Limb (tissue), 2 donors: ENCODE measurements at regions not wholly inside any gene's neighbourhood (a gene's known extent, or its start where the extent isn't known, plus 50 kb on each side); places are given as distances from the start of the nearest gene placed in this dataset.
"Not testable (repeated sequence)": the region's sequence is repeated elsewhere in the genome, so short reads cannot be mapped to it uniquely, and the experiment has no call there.

Source experiments
- DNase-seq, 2 donors: peaks; one replicate each; pipeline ENCODE4 v3.0.0-alpha.2; 2016; ENCODE audit errors: extremely low spot score in 2 of 2

DNA sequence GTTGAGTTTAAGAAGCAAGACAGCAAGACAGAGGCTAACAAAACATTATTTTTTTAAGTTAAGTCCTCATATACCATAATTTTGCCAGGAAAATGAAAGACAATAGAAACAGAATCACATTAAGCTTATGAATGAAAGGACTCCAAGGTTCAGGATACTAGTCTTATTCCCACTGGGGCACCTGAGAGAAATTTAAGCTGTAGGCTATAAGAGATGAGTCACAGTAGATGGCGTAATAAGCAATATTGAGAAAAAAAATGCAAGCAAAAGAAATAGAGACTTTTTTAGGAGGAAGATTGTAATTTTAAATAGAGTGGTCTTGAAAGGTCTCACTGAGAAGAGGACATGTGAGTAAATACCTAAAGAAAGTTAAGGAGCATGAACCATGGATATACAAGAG lies 57.1 kb upstream of the KIF2B start:
- DNase-seq, result no peak

DNA sequence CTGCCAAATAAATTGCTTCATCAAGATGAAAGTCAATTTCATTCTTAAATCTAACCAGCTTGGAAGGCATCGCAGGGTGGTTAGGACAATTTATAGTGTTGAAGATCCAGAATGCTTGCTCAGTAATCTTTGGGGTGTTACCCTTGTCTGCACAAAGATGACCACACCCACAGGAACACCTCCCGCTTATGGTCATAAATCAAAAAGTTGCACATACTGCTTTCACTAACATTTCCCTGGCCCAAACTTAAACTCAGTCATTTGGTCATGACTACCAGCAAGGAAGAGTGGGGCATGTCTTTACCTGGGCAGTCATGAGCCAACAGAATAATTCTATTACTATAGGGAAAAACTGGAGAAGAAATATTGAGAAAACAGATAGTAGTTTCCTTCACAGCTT lies 57.6 kb upstream of the KIF2B start:
- DNase-seq, result no peak

DNA sequence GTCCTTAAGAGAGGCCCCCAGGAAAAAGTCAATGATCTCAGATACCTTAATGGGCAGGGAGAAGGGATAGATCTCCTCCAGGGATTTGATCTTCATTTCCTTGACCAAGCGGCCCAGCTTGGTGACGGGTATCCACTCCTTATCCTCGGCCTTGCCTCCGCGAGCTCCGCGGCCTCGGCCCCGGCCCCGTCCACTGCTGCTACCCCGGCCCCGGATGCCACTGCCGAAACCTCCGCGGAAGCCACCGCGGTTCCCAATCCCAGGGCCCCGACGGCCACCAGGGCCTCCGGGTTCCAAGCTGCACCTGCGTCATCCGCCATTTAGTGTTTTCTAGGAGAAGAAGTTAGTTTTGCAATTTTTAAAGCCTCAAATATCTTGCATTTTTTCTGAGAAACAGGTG lies 65.2 kb upstream of the KIF2B start:
- DNase-seq, result no peak

DNA sequence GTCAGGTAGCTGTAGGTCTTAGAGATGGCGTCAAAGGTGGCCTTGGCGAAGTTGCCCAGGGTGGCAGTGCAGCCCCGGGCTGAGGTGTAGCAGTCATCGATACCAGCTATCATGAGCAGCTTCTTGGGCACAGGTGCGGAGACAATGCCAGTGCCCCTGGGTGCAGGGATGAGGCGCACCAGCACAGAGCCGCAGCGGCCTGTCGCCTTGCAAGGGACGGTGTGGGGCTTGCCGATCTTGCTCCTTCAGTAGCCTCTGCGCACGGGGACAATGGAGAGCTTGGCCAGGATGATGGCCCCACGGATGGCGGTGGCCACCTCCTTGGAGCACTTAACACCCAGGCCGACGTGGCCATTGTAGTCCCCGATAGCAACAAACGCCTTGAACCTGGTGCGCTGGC lies 65.6 kb upstream of the KIF2B start:
- DNase-seq, result not testable (repeated sequence)

DNA sequence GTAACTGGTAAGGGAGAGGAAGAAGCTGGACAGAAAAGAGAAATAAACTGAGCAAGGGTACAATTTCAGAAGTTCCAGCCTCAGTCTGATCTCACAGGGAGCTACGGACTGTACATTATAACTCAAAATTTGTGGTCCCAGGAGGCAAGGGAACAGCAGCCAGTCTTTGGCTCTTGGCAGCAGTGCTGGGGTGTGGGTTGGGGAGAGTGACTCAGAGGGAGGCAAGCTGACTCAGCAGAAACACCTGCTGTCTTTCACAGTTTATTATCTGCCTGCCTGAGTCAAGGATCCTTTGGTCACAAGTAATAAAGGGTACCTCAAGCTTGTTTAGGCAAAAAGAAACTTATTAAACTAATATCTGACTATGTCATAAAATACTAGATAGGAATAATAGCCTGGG lies 73.5 kb upstream of the KIF2B start:
- no peak for DNase-seq

DNA sequence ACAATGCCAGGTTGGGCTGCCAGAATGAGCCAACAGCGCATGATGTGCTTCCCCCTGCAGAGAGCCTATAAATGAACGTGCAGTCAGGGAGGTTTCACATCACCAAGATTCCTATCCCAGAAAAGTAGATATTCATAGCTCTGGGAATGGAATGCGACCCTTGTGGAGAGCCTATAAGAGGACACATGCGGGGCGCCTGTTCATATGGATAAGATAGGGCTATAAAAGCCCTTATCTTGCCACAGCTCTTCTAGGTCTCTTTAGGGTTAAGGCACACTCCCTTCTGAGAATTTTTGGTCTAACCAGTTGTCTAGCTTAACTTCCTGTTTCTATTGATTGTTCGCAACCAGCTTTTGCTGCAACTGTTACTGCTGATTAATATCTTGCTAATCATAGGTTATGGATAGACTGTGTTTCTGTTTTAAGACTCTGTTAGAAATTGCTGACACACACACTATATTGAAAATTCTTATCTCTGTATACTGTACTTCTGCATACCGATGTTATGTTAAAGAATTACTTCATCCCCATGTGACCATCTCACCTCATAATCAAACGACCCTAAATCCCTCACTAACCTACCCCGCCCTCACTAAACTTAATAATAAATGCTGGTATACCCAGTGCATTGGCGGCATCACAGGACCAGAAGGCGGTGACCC lies 74.4 kb upstream of the KIF2B start:
- not testable (repeated sequence) for DNase-seq

DNA sequence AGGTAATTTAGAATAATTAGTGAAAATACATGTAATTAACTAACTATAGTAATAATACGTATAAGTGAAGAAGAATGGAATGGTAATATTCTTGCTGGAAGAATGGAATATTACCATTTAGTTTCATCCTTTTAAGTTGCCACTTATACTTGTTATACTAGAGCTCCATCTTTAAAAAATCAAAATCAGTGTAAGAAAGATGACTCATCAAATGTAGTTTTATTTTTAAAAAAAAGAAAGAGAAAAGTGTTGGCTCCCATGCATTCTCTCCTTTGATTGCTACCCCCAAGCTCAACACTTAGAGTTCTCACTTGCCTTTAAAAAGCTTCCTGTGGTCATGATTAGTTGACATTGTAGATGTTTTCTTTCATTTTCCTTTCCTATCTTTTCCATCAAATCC lies 82.4 kb upstream of the KIF2B start:
- no peak for DNase-seq

DNA sequence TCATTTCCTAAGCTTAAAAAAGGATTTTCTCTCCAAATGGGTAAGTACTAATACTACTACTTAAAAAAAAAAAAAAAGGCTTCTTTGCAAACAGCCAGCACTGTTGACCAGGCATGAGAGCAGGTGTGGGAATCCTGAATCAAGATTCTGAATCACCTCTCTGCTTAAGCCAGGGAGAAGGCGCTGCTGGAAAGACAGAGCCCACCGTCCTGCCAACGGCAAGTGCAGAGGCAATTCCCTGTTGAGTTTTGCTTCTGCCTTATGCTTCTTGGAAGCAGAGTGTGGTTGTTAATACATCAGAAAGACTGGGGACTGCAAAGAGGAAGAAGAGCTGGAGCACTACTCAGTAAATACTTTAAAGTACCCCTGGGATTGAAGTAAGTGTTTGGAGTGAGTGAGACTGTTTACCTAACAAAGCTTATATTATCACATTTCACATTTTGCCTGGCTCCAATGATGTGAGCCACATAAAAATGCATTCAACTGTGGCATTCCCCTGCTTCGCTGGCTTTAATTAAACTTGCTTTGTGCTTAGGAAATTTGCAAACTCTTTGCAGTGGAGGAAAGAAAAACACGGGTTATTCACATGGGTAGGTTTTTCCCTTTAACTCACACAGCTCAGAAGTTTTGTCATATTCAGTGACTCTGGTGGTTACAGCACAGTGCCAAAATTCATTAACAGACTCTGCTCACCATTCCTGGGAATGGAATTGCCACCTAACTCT lies 86.0 kb upstream of the KIF2B start:
- no peak for DNase-seq

DNA sequence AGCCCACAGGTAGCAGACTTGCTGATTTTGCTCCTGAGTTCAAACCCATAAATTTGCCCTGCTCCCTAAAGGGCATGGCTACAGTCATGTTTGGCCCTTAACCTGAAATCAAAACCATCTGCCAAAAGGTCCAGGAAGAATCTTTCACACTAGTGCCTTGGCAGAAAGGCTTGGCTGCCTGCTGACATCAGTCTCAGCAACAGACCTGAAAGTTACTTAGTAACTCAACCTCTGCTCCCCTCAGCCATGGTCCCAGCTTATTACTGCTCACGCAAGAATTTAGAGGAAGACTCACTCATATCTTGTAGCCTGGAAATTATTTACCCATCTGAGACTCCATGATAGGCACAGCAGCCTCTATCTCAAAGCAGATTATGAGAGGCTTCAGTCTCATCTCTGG lies 98.0 kb upstream of the KIF2B start:
- DNase-seq, result no peak

DNA sequence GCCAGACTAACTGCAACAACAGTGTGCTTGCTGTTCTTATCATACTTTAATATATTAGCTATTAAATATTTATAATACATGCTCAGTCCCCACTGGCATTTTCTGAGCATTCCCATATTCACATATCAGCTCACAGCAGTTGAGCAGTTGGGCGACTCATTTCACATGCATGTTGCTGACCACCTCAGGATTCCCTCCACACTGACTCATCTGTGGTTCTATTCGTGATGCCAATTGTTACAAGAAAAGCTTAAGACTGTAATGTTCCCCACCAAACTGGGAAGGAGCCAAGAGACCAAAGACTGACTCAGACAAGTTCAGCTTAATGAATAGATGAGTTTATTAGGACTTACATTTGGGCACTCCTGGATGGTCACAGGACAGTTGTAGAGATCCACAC lies 100.3 kb upstream of the KIF2B start:
- no peak for DNase-seq

DNA sequence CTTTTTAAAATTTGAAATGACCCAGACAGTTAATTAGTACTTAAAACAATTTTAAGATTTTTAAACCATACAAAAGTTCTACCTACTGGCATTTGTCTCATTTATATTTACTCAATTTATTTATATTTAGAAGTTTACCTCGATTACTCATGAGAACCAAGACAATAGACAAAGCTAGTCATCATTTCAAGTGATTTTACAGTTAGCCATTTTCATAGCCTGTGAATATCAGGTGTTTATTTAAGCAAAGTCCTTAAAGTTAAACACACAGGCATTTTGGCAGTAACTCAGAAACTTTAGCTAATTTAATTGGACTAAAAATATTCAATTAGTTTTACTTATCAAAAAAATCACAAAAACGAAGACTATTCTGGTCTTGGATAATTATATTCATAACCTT lies 101.6 kb upstream of the KIF2B start:
- no peak for DNase-seq

DNA sequence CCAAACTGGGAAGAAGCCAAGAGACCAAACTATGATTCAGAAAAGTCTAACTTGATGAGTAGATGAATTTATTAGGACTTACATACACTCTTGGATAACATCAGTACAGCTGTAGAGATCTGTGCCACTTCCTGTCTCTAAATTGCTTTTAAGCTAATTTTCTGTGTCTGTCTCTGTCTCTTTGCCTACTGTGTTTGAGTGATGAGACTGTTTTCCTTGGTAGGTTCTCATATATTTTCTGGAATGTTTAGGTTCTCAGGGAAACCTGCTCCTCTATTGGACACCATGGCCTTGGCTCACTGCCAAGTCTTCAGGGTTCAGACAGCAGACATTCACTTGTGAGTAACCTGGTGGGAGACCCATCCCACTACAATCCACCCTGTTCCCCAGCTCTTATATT lies 103.5 kb upstream of the KIF2B start:
- DNase-seq, result no peak

DNA sequence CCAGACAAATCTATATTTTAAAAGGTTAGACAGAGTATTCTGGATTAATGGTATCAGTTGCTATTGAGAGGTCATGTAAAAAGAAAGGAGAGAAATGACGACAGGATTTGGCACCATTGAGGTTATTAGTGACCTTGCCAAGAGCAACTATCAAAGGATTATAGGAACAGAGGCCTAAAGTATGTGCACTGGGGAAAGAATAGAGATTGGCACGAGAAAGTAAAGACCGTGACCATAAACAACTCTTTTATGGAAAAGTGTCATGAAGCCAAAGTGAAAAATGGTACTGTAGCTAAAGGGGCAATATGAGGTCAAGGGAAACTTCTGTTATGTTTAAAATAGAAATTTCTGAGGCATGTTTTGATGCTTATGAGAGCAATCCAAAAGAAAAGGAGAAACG lies 115.2 kb upstream of the KIF2B start:
- DNase-seq, result peak in 1 of 2 donors; percentile 2

DNA sequence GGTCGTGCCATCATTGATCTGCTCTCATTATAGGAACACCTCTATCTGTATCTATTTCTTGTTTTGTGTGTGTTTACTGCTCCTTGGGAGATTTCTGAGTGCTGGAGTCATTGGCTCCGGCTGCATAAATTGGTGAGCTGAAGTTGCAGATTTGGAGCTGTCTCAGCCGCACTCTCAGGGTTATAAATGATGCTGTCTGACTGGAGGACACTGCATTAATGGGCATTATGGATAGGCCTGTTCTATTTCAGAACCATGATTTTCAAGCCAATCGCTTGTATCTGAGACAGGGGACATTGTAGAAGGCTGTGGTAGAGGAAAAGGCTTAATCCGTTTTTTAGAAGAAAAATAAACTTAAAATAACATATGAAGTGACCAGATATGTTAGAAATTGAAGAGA lies 126.4 kb upstream of the KIF2B start:
- DNase-seq, result no peak

DNA sequence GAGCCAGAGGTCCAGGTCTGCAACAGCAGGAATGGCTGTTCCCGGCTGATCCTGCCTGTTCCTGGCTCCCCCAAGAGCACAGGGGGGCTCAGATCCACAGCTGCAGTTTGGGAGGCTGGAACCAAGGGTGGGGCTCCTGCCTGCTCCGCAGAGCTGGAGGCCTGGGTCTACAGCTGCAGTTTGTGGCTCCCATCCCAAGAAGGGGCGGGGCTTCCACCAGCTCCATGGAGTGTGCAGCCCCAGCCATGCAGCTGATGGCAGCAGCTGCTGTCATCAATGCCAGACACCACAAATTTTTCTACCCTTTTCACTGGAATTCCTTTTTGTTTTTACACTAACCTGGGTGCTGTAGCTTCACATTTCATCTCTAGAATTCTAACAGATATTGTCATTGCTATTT lies 135.4 kb upstream of the KIF2B start:
- DNase-seq, result no peak

DNA sequence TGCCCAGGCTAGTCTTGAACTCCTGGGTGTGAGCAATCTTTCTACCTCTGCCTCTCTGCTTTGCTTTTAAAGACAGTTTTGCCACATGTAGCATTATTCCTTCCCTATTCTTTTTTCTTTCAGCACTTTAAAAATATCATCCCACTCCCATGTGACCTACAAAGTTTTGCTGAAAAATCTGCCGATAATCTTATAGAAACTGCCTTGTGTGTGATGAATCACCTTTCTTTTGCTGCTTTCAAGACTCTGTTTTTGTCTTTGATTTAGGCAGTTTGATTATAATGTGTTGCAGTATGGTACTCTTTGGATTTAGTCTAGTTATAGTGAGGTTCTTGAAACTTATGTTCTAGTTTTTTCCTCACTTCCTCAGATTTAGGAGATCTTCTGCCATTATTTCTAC lies 142.0 kb upstream of the KIF2B start:
- no peak for DNase-seq

DNA sequence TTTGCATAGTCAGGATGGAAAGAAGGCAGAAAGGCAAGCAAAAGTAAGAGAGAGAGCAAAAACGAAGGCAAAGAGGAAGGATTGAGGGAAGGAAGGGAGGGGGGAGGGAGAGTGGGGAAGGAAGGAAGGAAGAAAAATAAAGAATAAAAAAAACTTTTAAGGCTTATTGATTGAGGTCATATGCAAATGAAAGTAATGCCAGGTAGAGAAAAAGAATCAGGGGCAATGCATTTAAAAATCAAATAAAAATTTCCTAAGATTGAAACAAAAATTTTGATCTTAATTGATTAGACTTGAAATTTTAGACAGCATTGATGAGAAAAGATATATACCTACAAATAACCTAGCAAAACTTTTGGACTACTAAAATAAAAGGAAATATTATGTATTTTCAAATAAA lies 153.9 kb upstream of the KIF2B start:
- no peak for DNase-seq

DNA sequence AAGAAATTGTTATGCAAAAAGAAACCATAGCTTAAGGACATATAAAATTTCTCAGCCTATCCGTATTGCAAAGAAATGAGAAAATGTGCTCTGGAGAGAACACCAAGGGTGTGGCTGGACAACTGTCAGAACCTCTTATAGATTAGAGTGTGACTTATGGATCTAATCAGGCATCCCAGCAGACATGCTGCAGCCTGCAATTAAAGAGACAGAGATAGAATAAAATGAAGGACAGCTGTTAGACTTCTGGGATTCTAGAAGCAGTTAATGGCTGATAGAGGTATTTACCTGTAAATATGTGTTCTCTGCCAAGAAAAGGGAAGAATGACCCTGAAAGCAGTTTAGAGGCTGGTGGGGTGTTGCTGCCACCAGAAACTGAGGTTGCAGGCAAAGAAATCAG lies 160.1 kb upstream of the KIF2B start:
- DNase-seq, result no peak

DNA sequence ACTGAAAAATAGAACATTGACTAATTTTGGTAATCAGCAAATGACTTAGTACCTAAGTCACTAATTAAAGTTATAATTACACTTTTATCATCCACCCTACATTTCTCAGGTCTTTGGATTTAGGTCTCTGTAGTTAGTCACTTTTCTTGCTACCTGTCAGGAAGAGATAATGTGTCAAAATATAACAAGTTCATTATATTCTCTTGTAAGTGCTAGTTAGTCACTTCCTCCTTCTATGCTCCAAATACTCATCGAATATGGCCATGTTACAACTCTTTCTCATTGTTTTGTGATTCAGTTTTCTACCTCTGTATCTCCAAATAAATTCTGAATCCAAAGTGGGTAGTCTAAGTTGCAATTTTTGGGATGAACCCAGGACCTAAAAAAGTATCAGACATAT lies 163.5 kb upstream of the KIF2B start:
- no peak for DNase-seq

DNA sequence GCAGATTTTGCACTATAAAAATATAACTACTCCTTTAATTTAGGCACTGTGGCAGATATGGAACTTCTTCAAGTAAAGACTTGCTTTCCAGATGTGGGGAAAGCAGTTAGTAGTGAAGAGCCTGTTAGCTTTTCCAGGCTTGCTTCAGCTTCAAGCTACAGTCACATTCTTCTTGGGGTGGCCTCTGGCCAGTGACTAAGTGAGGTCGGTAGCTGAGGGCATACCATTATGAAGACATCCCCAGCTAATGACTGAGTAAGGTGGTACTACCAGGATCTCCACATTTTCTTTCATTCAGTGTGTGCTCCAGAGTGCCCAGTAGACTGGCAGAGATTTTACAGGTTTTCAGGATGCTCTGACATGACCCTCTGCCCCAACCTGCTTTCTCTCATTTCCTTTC lies 167.1 kb upstream of the KIF2B start:
- no peak for DNase-seq

DNA sequence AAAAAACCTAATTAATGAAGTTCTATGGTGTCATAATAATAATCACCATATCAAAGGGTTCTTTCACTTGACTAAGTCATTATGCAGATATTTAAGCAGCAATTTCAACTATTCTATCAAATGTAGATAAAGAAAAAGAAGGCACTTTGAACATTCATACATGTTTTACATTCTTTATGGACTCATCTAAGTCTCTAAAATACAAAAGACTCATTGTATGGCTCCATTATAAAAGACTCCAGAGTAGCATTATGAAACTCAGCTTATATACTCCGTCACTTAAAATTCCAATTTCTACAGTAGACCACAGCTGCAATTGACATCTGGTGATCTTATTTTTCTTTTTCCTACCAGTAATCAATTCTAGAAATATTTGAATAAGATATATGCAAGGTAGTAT lies 173.5 kb upstream of the KIF2B start:
- DNase-seq, result no peak

DNA sequence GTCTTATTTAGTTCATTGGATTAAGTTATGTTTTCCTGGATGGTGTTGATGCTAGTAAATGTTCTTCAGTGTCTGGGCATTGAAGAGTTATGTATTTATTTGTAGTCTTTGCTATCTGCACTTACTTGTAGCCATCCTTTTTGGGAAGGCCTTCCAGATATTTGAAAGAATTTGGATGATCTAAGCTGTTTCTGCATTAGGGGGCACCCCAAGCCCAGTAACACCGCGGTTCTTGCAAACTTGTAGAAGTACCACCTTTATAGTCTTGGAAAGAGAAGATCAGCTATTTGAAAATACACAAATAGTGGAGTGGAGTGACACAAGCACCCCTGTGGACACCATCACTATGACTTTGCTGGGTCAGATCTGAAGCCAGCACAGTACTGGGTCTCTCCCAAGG lies 175.9 kb upstream of the KIF2B start:
- DNase-seq, result no peak

DNA sequence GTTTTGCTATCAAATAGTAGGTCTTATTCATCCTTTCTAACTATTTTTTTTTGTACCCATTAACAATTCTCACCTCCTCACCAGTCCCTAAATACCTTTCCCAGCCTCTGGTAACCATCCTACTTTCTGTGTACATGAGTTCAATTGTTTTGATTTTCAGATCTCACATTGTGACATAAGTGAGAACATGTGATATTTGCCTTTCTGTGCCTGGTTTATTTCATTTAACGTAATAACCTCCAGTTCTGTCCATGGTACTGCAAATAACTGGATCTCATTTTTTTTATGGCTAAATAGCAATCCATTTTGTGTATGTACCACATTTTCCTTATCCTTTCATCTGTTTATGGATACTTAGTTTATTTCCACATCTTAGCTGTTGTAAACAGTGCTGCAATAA lies 181.9 kb upstream of the KIF2B start:
- no peak for DNase-seq

DNA sequence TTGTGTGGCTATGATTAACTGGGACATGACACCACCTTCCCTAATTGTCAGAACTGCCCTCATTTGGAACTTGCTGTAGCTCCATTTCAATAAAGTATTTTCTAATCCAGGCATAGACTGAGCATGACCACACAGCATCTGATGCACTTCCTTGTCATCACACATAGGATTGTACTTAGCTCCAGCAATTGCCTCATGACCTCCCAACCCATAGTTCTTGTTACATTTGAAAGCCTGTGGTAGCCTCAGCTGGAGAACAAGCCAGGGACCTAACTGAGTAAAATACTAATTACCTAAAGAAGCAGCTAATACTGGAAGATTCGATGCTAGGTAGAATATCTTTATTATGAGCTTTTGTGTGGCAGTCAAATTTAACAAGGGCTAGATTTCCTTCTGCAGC lies 187.3 kb upstream of the KIF2B start:
- DNase-seq, result no peak
